ENCODE measurements at regions not wholly inside any gene's neighbourhood (a gene's known extent, or its start where the extent isn't known, plus 50 kb on each side); places are given as distances from the start of the nearest gene placed in this dataset.

DNA sequence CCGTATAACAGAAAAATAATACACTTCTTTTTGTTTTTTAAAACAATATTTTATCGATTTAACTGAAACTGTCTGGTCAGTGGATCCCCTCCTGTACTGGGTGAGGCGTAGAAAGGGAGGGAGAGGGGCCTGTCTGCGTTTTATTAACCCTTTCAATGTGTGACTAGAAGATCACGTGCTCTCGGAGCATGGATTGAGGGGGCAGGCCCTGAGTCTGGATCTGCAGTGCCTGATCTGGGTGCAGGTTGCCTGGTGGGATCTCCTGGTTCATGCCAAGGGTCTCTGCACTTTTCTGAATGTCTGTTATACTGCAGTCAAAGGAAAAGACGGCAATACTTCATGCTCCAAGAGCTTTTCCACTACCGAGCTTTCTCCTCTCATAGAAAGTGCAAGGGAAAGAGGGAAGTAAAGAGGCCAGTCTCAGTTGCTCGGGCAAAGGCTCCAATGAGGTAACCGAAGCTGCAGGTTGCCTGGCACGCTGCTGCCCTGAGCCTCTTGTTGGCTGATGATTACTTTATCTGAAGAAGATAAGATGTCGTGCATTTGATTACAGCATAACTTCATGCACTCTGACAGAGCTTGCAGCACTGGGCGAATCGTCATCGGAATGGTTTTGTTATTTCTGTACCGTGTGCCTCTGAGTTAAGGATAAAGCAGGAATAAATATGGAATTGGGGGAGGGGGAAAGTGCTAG lies 167.5 kb upstream of the PMEPA1 start:
- Mint-ChIP-seq H3K9me3 (no peaks in the 10 kb centered on the region), H3K27me3 (ENCODE audit: low read depth) (no peaks in the 10 kb centered on the region), H3K27ac (no peak overlapping the region), H3K4me1 (ENCODE audit: low read depth) (no peaks in the 10 kb centered on the region), H3K4me3 (no peak overlapping the region), H3K36me3 (ENCODE audit: low read depth) (no peaks in the 10 kb centered on the region)
- no peak for DNase-seq (ENCODE audit: low spot score)

- H3K4me1 Mint-ChIP-seq (ENCODE audit: low read depth), result no peaks in the 10 kb centered on the region
- DNase-seq (ENCODE audit: low spot score), result no peak
- no peaks in the 10 kb centered on the region for H3K27me3 Mint-ChIP-seq (ENCODE audit: low read depth)
- no peak overlapping the region for H3K27ac Mint-ChIP-seq
- H3K4me3 Mint-ChIP-seq, result no peak overlapping the region
- no peaks in the 10 kb centered on the region for H3K9me3 Mint-ChIP-seq
- H3K36me3 Mint-ChIP-seq (ENCODE audit: low read depth), result no peaks in the 10 kb centered on the region
These were observed 166.3 kb upstream of the PMEPA1 start for GRCh38 chr20:57876163-57876562.

DNA sequence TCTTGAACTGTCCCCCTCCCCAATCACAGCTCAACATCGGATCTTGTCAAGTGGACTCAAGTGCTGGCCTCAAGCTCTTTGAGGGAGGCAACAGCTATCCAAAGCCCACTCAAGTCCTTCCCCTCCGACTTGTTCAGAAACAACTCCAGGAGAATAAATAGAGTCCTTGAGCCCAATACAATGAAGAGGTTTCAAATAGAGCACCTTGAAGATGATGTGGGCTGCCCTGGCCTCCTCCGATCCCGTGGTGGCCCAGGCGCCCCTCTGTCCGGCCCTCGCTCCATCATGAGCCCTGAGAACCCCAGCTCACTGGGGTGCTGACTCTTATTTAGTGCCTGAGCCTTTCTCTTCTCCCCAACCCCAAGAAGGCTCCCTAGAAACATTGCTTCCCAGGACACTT lies 164.3 kb upstream of the PMEPA1 start:
- no peaks in the 10 kb centered on the region for H3K9me3 Mint-ChIP-seq
- no peak overlapping the region for H3K27ac Mint-ChIP-seq

GRCh38 chr20:57872816-57873409 lies 163.1 kb upstream of the PMEPA1 start:
- Mint-ChIP-seq H3K4me1 (ENCODE audit: low read depth) (no peaks in the 10 kb centered on the region), H3K27ac (no peak overlapping the region), H3K4me3 (no peak overlapping the region), H3K9me3 (no peaks in the 10 kb centered on the region), H3K27me3 (ENCODE audit: low read depth) (no peaks in the 10 kb centered on the region), H3K36me3 (ENCODE audit: low read depth) (no peaks in the 10 kb centered on the region)
- no peak for DNase-seq (ENCODE audit: low spot score)

More for the DNA sequence above, 164.3 kb upstream of the PMEPA1 start:
- Mint-ChIP-seq H3K4me3 (no peak overlapping the region), H3K4me1 (ENCODE audit: low read depth) (no peaks in the 10 kb centered on the region), H3K27me3 (ENCODE audit: low read depth) (no peaks in the 10 kb centered on the region), H3K36me3 (ENCODE audit: low read depth) (no peaks in the 10 kb centered on the region)
- DNase-seq (ENCODE audit: low spot score), result no peak

GRCh38 chr20:57871237-57871632 lies 161.4 kb upstream of the PMEPA1 start:
- H3K4me1 Mint-ChIP-seq (ENCODE audit: low read depth), result no peaks in the 10 kb centered on the region
- no peak for DNase-seq (ENCODE audit: low spot score)
- no peak overlapping the region for H3K27ac Mint-ChIP-seq
- no peaks in the 10 kb centered on the region for H3K9me3 Mint-ChIP-seq
- peaks cover 1% of the 10 kb centered on the region for H3K27me3 Mint-ChIP-seq (ENCODE audit: low read depth)
- no peaks in the 10 kb centered on the region for H3K36me3 Mint-ChIP-seq (ENCODE audit: low read depth)
- no peak overlapping the region for H3K4me3 Mint-ChIP-seq

GRCh38 chr20:57870597-57871236 lies 160.9 kb upstream of the PMEPA1 start:
- DNase-seq (ENCODE audit: low spot score), result no peak
- peaks cover 2% of the 10 kb centered on the region for H3K27me3 Mint-ChIP-seq (ENCODE audit: low read depth)
- no peak overlapping the region for H3K4me3 Mint-ChIP-seq
- H3K9me3 Mint-ChIP-seq, result no peaks in the 10 kb centered on the region
- H3K4me1 Mint-ChIP-seq (ENCODE audit: low read depth), result no peaks in the 10 kb centered on the region
- H3K27ac Mint-ChIP-seq, result no peak overlapping the region
- no peaks in the 10 kb centered on the region for H3K36me3 Mint-ChIP-seq (ENCODE audit: low read depth)

GRCh38 chr20:57869951-57870315 lies 160.1 kb upstream of the PMEPA1 start:
- no peak for DNase-seq (ENCODE audit: low spot score)
- Mint-ChIP-seq H3K27ac (no peak overlapping the region), H3K27me3 (ENCODE audit: low read depth) (peaks cover 6% of the 10 kb centered on the region), H3K4me1 (ENCODE audit: low read depth) (no peaks in the 10 kb centered on the region), H3K9me3 (no peaks in the 10 kb centered on the region), H3K4me3 (no peak overlapping the region), H3K36me3 (ENCODE audit: low read depth) (no peaks in the 10 kb centered on the region)

DNA sequence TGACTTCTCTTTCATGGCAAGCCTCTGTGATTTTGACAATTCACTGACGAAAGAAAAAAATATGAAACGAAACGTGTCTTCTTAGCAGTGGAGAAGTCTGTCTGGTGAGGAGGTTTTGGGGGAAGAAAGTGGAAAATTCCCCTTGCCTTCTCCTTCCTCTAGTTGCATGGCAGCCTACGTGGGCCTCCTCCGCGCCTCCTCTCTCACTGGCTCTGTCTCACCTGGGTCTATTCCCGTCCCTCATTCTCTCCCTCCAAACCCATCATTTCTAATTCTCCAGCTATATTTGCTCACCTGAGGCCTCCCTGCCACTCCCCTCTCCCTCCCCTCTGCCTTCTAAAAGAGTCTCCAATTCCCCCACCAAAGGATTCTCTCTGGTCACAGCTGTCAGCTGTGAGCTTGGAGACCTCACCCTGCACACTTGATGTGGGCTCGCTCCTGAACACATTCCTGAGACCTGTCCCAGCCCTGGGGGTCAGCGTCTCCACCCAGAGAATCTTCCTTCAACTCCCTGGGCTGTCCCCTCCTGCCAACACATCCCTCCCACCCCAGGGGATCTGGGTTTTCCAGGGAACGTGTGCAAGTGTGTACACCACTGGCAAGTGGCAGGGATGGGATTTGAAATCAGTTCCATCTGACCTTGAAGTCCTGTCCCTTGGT lies 159.6 kb upstream of the PMEPA1 start:
- DNase-seq (ENCODE audit: low spot score), result no peak
- no peaks in the 10 kb centered on the region for H3K9me3 Mint-ChIP-seq
- H3K4me3 Mint-ChIP-seq, result no peak overlapping the region
- no peaks in the 10 kb centered on the region for H3K4me1 Mint-ChIP-seq (ENCODE audit: low read depth)
- H3K27ac Mint-ChIP-seq, result no peak overlapping the region
- no peaks in the 10 kb centered on the region for H3K36me3 Mint-ChIP-seq (ENCODE audit: low read depth)
- peaks cover 7% of the 10 kb centered on the region for H3K27me3 Mint-ChIP-seq (ENCODE audit: low read depth)

- Mint-ChIP-seq H3K27me3 (ENCODE audit: low read depth) (peaks cover 10% of the 10 kb centered on the region), H3K27ac (no peak overlapping the region), H3K36me3 (ENCODE audit: low read depth) (no peaks in the 10 kb centered on the region), H3K4me1 (ENCODE audit: low read depth) (no peaks in the 10 kb centered on the region), H3K4me3 (no peak overlapping the region), H3K9me3 (no peaks in the 10 kb centered on the region)
- DNase-seq (ENCODE audit: low spot score), result no peak
These were observed 158.5 kb upstream of the PMEPA1 start for GRCh38 chr20:57868310-57868709.

DNA sequence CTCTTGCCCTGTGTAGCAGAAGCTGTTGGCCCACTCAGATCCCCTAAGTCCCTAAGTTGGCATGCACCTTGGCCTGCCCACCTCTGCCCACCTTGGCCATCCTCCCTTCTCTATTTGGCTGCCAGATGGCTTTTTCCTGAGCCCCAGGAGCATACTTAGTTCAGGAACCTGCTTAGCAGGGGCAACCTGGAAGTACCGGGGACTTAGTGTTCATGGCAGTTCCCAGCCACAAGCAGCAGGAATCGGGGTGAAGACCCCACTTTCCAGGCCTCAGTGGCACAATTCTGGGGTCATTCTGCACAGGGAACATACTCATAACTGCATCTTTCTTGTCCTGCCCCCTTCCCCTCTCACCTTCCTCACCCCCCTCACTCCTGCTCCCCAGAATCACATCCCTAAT lies 158.0 kb upstream of the PMEPA1 start:
- DNase-seq (ENCODE audit: low spot score), result no peak
- H3K9me3 Mint-ChIP-seq, result no peaks in the 10 kb centered on the region
- no peak overlapping the region for H3K27ac Mint-ChIP-seq
- peaks cover 13% of the 10 kb centered on the region for H3K27me3 Mint-ChIP-seq (ENCODE audit: low read depth)
- H3K4me1 Mint-ChIP-seq (ENCODE audit: low read depth), result no peaks in the 10 kb centered on the region
- H3K36me3 Mint-ChIP-seq (ENCODE audit: low read depth), result no peaks in the 10 kb centered on the region
- no peak overlapping the region for H3K4me3 Mint-ChIP-seq

GRCh38 chr20:57867181-57867803 lies 157.5 kb upstream of the PMEPA1 start:
- H3K9me3 Mint-ChIP-seq, result no peaks in the 10 kb centered on the region
- no peaks in the 10 kb centered on the region for H3K36me3 Mint-ChIP-seq (ENCODE audit: low read depth)
- no peaks in the 10 kb centered on the region for H3K4me1 Mint-ChIP-seq (ENCODE audit: low read depth)

GRCh38 chr20:57866250-57867106 lies 156.7 kb upstream of the PMEPA1 start:
- no peaks in the 10 kb centered on the region for H3K4me1 Mint-ChIP-seq (ENCODE audit: low read depth)
- no peak for DNase-seq (ENCODE audit: low spot score)
- H3K9me3 Mint-ChIP-seq, result no peaks in the 10 kb centered on the region
- no peak overlapping the region for H3K4me3 Mint-ChIP-seq
- H3K36me3 Mint-ChIP-seq (ENCODE audit: low read depth), result no peaks in the 10 kb centered on the region
- H3K27me3 Mint-ChIP-seq (ENCODE audit: low read depth), result peaks cover 13% of the 10 kb centered on the region
- no peak overlapping the region for H3K27ac Mint-ChIP-seq

More at GRCh38 chr20:57867181-57867803, 157.5 kb upstream of the PMEPA1 start:
- DNase-seq (ENCODE audit: low spot score), result no peak
- no peak overlapping the region for H3K4me3 Mint-ChIP-seq
- H3K27me3 Mint-ChIP-seq (ENCODE audit: low read depth), result peaks cover 13% of the 10 kb centered on the region
- no peak overlapping the region for H3K27ac Mint-ChIP-seq

DNA sequence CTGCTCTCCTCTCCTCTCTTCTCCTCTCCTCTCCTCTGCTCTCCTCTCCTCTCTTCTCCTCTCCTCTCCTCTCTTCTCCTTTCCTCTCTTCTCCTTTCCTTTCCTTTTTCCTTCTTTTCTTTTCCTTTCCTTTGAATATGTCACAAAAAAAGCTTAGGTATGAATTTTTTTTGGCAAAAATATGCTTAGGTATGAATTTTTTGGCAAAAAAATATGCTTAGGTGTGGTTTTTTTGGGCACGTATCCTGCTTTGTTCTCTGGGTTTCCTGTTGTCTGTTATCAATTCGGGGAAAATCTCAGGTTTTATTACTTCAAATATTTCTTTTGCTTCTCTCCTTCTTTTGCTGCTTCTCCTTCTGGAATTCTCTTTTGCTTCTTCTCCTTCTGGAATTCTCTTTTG lies 155.5 kb upstream of the PMEPA1 start:
- DNase-seq (ENCODE audit: low spot score), result no peak
- Mint-ChIP-seq H3K4me3 (no peak overlapping the region), H3K27ac (no peak overlapping the region), H3K36me3 (ENCODE audit: low read depth) (no peaks in the 10 kb centered on the region), H3K9me3 (no peaks in the 10 kb centered on the region), H3K4me1 (ENCODE audit: low read depth) (no peaks in the 10 kb centered on the region), H3K27me3 (ENCODE audit: low read depth) (peaks cover 13% of the 10 kb centered on the region)

All from T-helper 2 cell treated with Interferon-gamma antibody and Interleukin-4, amounts not matched to agents 5 μg/mL and 100 μg/mL, for 36 hours (primary cell).